DMS79 (cell line): ENCODE measurements at regions not wholly inside any gene's neighbourhood (a gene's known extent, or its start where the extent isn't known, plus 50 kb on each side); places are given as distances from the start of the nearest gene placed in this dataset.

Experiments used
- DNase-seq: peaks from one replicate; lab custom pipeline; 2025; lab: John Stamatoyannopoulos, UW

DNA sequence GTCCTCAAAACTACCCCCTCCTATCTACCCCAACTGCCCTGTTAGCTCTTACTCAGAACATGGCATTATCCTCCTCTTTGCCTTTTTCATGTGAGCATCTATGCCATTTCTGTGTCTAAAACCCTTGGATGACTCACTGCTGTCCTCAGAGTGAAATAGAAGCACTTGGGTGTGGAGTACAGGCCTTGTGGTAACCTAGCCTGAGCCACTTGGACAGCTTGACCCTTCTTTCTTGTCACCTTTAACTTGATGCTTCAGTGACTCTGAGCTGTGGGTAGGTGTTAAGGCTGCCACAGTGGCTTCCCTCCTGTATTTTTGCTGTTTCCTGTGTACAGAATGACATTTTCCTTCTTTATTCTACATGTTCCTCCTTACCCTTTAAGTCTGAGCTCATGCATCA lies 391.4 kb downstream of the SH3GL2 start:
- no peak for DNase-seq

DNA sequence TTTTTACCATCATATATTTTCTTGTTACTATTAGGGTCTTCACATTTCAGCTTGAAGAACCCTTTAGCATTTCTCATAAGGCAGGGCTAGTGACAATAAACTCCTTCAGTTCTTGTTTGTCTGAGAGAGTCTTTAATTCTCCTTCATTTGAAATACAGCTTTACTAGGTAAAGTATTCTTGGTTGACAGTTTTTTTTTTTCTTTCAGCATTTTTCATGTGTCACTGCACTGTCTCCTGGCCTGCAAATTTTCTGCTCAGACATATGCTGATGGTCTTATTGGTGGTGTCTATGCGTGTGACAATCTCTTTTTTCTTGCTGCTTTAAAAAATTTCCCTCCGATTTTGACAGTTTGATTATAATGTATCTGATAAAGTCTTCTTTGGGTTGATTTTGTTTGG lies 399.9 kb downstream of the SH3GL2 start:
- no peak for DNase-seq

- no peak for DNase-seq
Measured at GRCh38 chr9:17986595-17986994, 407.7 kb downstream of the SH3GL2 start.

- no peak for DNase-seq
Measured at GRCh38 chr9:17987189-17987588, 408.3 kb downstream of the SH3GL2 start.

DNA sequence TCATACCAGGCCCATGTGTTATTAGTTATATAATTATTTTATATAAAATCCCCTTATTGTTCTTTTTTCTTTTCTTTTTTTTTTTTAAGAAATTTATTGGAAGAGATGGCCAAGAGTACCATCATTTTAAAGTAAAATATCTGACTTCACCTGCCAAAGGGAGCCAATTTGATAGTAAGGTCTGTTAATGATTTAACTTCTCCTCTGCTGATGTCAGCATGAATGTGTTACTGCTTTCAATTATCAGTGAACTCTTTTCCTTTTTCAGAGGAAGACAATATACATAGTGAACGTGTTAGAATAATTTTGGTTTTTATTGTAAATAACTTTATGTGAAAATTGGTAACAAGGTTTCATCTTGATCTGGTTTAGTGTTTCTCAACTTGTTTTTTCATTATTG lies 409.6 kb downstream of the SH3GL2 start:
- DNase-seq = no peak

GRCh38 chr9:17990602-17991001 lies 411.7 kb downstream of the SH3GL2 start:
- DNase-seq = no peak

- DNase-seq = no peak
Measured at GRCh38 chr9:17993024-17993423, 414.2 kb downstream of the SH3GL2 start.

DNA sequence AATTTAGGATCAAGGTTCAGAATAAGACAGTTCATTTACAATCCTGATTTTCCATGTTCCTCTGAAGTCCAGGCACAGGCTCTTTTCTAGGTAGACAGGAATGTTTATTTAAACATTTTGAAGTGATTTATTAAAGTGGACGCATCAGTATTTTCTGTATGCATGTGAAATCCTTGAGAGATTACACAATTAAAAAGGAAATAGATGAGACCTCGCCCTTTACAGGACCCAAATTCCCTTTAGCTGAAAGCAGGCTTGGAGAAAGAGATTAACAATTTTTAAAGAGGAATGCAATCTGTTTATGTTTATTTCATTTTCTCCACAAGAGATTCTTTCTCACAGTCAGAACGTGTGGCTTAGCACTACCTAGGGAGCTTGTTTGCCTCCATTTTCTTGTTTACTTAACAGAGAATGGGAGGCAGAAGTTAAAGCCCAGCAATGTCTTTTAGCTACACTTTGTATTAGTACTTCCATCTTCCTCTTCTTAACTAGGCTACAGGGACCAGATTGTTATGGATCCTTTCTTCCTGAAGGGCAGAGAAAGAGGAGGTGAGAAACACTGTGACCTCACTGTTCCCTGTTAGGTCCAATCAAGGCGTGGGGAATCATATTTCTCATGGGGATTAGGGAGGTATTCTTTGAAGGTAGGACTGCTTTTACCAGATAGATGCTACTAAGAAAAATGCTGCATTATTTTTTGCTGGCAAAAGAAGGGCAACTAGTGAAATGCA lies 416.0 kb downstream of the SH3GL2 start:
- DNase-seq = no peak

- no peak for DNase-seq
Measured at GRCh38 chr9:17996728-17997127, 417.9 kb downstream of the SH3GL2 start.

- no peak for DNase-seq
Measured at GRCh38 chr9:18002718-18003438, 424.0 kb downstream of the SH3GL2 start.

DNA sequence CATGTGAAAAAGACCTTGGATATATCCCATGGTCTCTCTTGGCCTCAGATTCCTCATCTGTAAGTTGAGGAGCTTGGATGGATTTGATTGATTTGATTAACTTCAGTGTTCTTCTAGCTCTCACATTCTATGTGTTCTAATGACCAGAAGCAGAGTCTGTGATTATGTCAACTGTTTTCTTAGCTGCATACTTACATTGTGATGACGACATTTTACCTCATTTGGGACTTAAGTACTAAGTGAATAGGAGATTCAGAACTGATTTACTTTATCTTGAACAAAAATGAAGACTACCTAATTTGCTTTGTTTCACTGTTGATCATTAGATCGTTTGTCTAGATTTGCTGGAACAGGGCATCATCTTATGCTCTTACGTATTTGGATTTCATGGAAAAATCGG lies 427.7 kb downstream of the SH3GL2 start:
- DNase-seq = no peak

DNA sequence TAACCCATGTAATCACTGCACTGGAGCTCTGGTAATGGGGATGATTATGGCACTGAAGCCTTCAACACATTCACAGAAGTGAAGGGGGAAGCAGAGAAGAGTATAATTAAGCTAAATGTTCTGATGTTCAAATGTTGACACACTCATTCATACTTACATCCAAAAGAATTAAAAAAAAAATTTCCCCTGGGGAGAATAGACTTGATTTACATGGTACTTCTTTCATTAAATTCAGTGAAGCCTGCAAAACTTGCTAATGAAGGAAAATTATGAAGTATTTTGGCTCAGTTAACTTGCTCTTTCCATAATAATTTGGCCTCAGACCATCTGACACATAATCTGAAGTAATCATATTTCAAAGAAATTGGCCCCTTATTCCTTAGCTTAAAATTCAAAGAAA lies 428.8 kb downstream of the SH3GL2 start:
- DNase-seq = no peak

DNA sequence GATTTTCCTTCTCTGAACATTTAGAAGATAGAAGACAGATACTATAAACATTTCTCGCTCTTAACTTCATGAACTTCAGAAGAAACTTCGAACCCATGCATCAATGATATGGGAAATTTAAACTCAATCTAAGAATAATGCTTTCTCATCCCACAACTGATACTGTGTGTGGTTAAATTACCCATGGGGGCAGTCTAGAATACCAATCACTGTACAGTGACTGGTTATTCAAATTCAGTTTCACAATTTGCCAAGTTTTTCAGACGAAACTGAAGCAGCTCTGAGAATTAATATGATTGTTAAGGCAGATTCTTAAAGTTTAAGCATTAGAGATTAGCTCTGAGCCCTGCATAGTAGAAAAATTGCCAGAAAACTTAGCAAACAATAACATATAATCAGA lies 431.0 kb downstream of the SH3GL2 start:
- DNase-seq = no peak

DNA sequence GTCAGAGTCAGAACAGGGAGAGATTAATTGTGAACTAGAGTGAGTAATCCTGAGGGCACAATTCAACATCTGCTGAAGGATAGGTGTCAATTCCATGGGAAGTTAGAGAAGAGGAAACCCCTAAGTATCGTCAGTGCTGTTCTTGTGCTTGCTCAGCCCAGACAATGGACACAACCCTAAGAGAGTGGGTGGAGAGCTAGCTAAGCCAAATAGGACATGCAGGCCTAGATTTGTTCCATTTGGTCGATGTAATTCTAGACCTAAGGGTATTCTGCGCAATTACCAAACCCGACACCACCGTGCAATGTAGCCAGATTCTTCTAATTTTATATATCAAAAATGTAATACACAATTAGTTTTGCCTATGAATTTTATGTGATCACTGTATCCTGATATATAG lies 431.6 kb downstream of the SH3GL2 start:
- DNase-seq = no peak

- no peak for DNase-seq
Measured at GRCh38 chr9:18012170-18012569, 433.3 kb downstream of the SH3GL2 start.

GRCh38 chr9:18014556-18014955 lies 435.7 kb downstream of the SH3GL2 start:
- no peak for DNase-seq

DNA sequence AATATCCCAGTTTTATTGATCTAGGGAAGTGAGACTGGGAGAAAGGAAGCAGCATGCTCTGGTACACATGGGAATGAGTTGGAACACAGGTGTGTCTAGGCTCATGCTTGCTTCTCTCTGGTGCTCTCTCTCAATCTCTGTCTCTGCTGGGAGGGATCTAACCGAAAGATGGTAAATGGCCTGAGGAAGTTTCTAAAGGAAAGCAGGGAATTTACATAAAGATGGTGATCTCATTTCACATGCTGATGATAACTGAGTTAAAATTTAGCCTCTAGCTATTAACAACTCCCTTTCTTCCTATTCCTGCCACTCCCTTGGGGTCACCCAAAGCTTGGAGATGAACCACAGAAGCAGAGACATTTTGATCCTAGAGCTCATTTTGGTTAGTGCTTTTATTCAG lies 436.2 kb downstream of the SH3GL2 start:
- no peak for DNase-seq

- DNase-seq = no peak
Measured at GRCh38 chr9:18017136-18017535, 438.3 kb downstream of the SH3GL2 start.

DNA sequence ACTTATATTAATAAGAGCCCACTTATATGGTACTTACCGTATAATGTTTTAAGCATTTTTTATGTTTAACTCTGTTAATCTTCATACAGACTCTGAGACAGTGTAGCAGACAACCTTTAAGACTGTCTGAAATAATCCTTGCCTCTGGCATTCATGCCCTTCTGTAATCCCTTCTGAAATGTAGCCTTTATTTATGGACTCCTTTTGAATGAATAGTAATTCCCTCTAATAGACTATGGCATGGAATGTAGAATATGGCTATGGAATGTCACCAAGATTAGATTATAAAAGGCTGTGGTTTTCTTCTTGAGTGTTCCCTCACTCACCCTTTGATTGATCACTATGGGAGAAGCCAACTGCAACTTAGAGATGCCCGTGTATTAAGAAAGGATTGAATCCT lies 439.4 kb downstream of the SH3GL2 start:
- no peak for DNase-seq

DNA sequence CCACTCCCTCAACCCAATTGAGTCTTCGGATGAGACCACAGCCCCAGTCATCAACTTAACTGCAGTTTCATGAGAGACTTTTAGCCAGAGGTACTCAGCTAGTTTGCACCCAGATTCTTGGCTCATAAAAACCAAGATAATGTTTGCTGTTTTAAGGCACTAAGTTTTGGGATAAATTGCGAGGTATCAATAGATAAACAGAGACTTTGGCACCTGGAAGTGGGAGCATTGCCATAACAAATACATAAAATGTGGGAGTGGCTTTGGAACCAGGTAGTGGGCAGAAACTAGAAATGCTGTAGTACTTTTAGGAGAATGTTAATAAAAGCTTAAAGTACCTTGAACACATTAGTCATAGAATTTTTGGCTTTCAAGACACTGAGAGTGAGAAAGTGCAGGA lies 439.8 kb downstream of the SH3GL2 start:
- no peak for DNase-seq

- no peak for DNase-seq
Measured at GRCh38 chr9:18020121-18020745, 441.4 kb downstream of the SH3GL2 start.

DNA sequence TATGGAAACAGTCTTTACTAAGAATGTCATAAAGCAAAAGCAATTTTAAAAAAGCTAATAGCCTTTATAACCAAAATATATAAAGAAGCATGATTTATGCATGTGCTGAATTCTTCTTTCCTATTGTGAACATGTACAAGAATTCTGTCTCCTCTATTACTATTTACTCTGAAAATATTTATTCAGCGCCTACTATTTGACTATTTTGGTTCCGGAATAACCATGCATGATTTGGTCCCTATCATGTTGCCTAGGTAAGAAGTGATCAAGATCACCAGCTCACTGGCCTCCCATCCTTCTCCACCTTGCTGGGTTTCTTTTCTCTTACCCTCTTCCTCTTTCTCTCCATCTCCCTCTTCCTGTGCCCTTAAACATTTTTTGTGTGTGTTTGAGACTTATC lies 443.8 kb downstream of the SH3GL2 start:
- DNase-seq = no peak

GRCh38 chr9:18023332-18023731 lies 444.5 kb downstream of the SH3GL2 start:
- no peak for DNase-seq
